A673 (cell line): ENCODE measurements at regions not wholly inside any gene's neighbourhood (a gene's known extent, or its start where the extent isn't known, plus 50 kb on each side); places are given as distances from the start of the nearest gene placed in this dataset.

ENCODE experiments used
- BruUV-seq: library from RNA; stranded (reverse); fragments of 400-500 nt; replicated peaks from 2 replicates; lab custom pipeline; 2021; lab: Mats Ljungman, UMichigan
- CTCF ChIA-PET: fragments of 300-600 bp; sonication (Branson Sonifier 250); formaldehyde crosslinking; loops from one replicate; lab custom pipeline; 2022; ENCODE audit warnings: antibody characterized with exemption; lab: Charles Lee
- POLR2A ChIA-PET: fragments of 300-600 bp; sonication (Branson Sonifier 250); formaldehyde crosslinking; loops from one replicate; lab custom pipeline; 2022; ENCODE audit warnings: antibody characterized with exemption; ENCODE audit not compliant: low non-redundant PET; lab: Charles Lee
- DNase-seq: peaks from one replicate; pipeline ENCODE4 v3.0.0-alpha.2; 2015; ENCODE audit warnings: low spot score
- H3K27ac ChIP-seq: fragments of 200-600 bp; sonication (generic); 2 replicates; pipeline ENCODE4 v1.5.1; 2016; ENCODE audit warnings: mixed run types, low read depth, mild to moderate bottlenecking, mixed read lengths, antibody characterized with exemption, low read length; ENCODE audit not compliant: poor library complexity, severe bottlenecking
- H3K27me3 ChIP-seq: fragments of 200-600 bp; sonication (generic); replicated peaks from 2 replicates; pipeline ENCODE4 v1.6.1; 2017; ENCODE audit warnings: mixed run types, low read depth, mild to moderate bottlenecking, mixed read lengths, antibody characterized with exemption, low read length; ENCODE audit not compliant: insufficient read depth, poor library complexity
- H3K36me3 ChIP-seq: fragments of 200-600 bp; sonication (generic); 2 replicates; pipeline ENCODE4 v1.6.1; 2016; ENCODE audit warnings: mixed run types, mild to moderate bottlenecking, mixed read lengths, antibody characterized with exemption, low read length; ENCODE audit not compliant: insufficient read depth, poor library complexity, severe bottlenecking
- H3K4me1 ChIP-seq: fragments of 200-600 bp; sonication (generic); 2 replicates; pipeline ENCODE4 v1.6.1; 2017; ENCODE audit warnings: mixed run types, mild to moderate bottlenecking, mixed read lengths, antibody characterized with exemption, low read length; ENCODE audit not compliant: insufficient read depth, poor library complexity, severe bottlenecking
- H3K4me3 ChIP-seq: fragments of 200-600 bp; sonication (generic); 2 replicates; pipeline ENCODE4 v1.5.1; 2016; ENCODE audit warnings: low read depth, mixed run types, mild to moderate bottlenecking, mixed read lengths, low read length; ENCODE audit not compliant: poor library complexity, severe bottlenecking
- H3K9me3 ChIP-seq: fragments of 200-600 bp; sonication (generic); 2 replicates; pipeline ENCODE4 v1.6.1; 2016; ENCODE audit warnings: mixed run types, low read depth, mild to moderate bottlenecking, mixed read lengths, antibody characterized with exemption, low read length; ENCODE audit not compliant: poor library complexity, severe bottlenecking
- EZH2 ChIP-seq: fragments of 200-600 bp; sonication (generic); IDR thresholded peaks from 2 replicates; pipeline ENCODE4 v1.6.1; 2017; ENCODE audit warnings: borderline replicate concordance, low read depth, mild to moderate bottlenecking, mixed read lengths, antibody characterized with exemption, low read length; ENCODE audit not compliant: poor library complexity, severe bottlenecking
- intact Hi-C: fragments of 100-400 bp; cut with micrococcal nuclease; formaldehyde crosslinking; loops from one replicate; pipeline ENCODE4 v1.10.0; 2022; ENCODE audit not compliant: unreplicated experiment
- TF ChIP-seq, protein P1 (sequence below): fragments of 300-800, 200-600 bp; sonication (generic); conservative IDR thresholded peaks from 2 replicates; pipeline ENCODE4 v1.5.1; 2017; ENCODE audit warnings: low read depth, mild to moderate bottlenecking, antibody characterized with exemption, low read length, moderate library complexity, mixed read lengths

GRCh38 chr20:7775072-7775471 lies 165.2 kb downstream of the HAO1 start:
- TF ChIP-seq, protein P1, sequence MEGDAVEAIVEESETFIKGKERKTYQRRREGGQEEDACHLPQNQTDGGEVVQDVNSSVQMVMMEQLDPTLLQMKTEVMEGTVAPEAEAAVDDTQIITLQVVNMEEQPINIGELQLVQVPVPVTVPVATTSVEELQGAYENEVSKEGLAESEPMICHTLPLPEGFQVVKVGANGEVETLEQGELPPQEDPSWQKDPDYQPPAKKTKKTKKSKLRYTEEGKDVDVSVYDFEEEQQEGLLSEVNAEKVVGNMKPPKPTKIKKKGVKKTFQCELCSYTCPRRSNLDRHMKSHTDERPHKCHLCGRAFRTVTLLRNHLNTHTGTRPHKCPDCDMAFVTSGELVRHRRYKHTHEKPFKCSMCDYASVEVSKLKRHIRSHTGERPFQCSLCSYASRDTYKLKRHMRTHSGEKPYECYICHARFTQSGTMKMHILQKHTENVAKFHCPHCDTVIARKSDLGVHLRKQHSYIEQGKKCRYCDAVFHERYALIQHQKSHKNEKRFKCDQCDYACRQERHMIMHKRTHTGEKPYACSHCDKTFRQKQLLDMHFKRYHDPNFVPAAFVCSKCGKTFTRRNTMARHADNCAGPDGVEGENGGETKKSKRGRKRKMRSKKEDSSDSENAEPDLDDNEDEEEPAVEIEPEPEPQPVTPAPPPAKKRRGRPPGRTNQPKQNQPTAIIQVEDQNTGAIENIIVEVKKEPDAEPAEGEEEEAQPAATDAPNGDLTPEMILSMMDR: no peak
- no peak for TF ChIP-seq EZH2
- ChIA-PET CTCF (no interaction called here), POLR2A (no interaction called here)
- H3K27me3 ChIP-seq: no peaks in the 10 kb centered on the region
- BruUV-seq: no TSS peak
- H3K27ac ChIP-seq: no peak overlapping the region
- no peaks in the 10 kb centered on the region for H3K36me3 ChIP-seq
- H3K4me3 ChIP-seq: no peak overlapping the region
- intact Hi-C loops: no loop called here
- no peak for DNase-seq
- no peaks in the 10 kb centered on the region for H3K4me1 ChIP-seq
- H3K9me3 ChIP-seq: no peaks in the 10 kb centered on the region

GRCh38 chr20:7776148-7776547 lies 164.1 kb downstream of the HAO1 start:
- Histone ChIP-seq H3K36me3 (no peaks in the 10 kb centered on the region), H3K27me3 (no peaks in the 10 kb centered on the region), H3K9me3 (no peaks in the 10 kb centered on the region), H3K4me1 (no peaks in the 10 kb centered on the region), H3K27ac (no peak overlapping the region), H3K4me3 (no peak overlapping the region)
- CTCF ChIA-PET: no interaction called here
- DNase-seq: no peak
- TF ChIP-seq, protein P1: no peak
- TF ChIP-seq EZH2: no peak
- POLR2A ChIA-PET: no interaction called here
- intact Hi-C loops: no loop called here
- BruUV-seq: no TSS peak

- CTCF ChIA-PET: no interaction called here
- Histone ChIP-seq H3K27me3 (no peaks in the 10 kb centered on the region), H3K4me3 (no peak overlapping the region), H3K4me1 (no peaks in the 10 kb centered on the region), H3K9me3 (no peaks in the 10 kb centered on the region), H3K36me3 (no peaks in the 10 kb centered on the region), H3K27ac (no peak overlapping the region)
- POLR2A ChIA-PET: no interaction called here
- no TSS peak for BruUV-seq
- no peak for TF ChIP-seq EZH2
- TF ChIP-seq, protein P1: no peak
- DNase-seq: no peak
- intact Hi-C loops: no loop called here
Measured at GRCh38 chr20:7790189-7790588, 150.1 kb downstream of the HAO1 start.
